AG08396 (cell line): ENCODE measurements at regions not wholly inside any gene's neighbourhood (a gene's known extent, or its start where the extent isn't known, plus 50 kb on each side); places are given as distances from the start of the nearest gene placed in this dataset.
"Not testable (repeated sequence)": the region's sequence is repeated elsewhere in the genome, so short reads cannot be mapped to it uniquely, and the experiment has no call there.

ENCODE experiments used
- DNase-seq: peaks from one replicate; pipeline ENCODE4 v3.0.0; 2012; ENCODE audit warnings: low spot score, mixed read lengths

DNA sequence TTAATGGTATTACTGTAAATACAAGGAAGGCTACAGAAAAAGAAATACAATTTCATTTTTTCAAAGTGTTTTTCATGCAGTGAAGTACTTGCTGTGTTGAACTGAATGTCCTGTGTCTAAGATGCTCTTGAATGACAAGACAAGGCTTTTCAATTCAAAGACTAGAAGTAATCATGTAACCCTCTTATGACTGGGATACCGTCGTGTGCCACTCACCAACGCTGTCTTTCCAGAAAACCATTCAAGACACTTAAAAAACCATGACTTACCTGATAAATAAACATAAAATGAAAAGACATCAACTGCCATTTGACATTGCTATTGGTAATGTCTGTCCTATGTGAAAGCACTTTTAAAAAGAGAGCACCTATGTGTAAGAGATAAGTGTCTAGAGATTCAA lies 183.1 kb upstream of the DPP10 start:
- no peak for DNase-seq

DNA sequence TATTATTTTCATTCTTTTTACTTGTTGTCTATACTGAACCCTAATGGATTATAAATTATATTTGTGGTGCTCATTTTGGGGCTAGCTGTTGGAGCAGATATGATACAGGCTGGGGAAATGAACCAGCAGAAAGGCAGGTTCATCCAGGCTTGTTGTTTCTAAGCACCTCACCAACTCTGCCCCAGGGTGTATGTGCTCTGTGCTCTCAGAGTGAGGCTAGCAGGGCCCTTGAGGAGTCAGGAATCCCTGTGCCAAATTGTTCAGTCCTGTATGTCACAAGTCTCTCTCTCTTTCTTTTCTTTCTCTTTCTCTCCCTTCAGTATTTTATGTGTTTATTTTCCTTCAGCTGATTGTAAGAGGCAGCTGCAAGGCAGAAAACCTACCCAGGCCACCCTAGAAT lies 181.1 kb upstream of the DPP10 start:
- no peak for DNase-seq

DNA sequence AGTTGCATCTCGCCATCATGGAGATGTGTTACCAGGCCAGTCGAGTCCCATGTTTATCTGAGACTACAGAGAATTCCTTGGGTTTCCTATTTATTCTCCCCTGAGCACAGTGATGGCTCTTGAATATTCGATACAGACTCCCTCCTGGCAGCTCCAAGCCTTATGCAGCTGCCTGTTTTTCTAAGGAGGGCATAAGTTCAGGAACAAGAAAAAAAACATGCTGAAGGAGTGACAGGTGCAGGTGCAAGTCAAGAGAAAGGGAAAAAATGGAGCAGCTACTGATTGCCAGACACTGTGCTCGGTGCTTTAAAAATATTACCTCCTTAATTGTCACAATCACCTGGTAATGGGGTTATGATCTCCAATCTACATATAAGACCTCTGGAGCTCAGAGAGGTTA lies 177.2 kb upstream of the DPP10 start:
- no peak for DNase-seq

DNA sequence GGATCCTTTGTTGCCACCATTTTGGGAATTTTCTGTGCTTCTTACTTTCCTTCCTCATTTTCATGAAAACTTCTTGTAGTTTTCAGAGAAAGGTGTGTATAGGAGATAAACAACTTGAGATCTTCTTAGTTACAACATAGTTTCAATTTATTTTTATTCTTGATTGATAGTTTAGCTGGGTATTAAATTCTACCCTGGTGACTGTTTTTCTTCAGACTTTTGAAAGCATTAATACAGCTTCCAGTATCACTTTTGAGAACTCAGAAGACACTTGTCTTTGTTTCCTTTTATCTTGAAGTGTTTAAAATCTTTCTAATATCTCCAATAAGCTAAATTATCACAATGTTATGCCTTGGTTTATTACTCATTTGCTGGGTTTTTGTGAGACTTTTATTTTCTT lies 167.5 kb upstream of the DPP10 start:
- no peak for DNase-seq

DNA sequence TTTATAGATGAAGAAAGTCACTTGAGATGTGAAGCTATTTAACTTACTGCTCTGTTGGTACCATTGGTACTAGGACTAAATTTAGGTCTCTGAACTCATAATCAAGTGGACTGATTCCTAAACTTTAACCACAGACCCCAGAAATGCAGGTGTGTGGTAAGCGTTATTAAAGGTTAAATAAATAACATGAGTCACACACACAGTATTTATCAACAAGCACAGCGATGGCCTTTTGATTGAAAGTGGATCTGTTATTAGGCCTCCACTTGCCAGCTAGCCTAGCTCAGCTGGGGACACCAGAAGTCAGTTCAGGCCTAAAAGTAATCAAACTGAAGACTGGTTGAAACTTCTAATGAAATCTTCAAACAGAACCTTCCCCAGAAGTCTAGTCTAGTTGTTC lies 161.3 kb upstream of the DPP10 start:
- DNase-seq = no peak

DNA sequence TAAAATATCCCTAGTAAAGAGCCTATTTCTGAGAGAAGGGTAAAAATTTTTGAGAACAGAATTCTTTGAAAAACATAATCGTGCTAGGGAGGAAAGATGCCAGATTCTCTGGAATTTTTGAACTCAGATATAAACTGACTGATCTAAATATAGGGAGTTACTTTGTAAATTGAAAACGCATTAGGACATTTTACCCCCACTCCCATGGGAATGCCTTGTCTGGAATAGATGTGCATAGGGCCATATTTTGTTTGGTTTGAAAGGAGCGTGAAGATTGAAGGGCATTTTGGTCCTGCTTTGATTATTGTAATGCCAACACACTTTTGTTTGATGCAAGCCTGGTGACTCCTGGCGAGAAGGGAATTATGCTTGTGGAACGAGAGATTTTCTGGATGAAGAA lies 158.7 kb upstream of the DPP10 start:
- DNase-seq = no peak

DNA sequence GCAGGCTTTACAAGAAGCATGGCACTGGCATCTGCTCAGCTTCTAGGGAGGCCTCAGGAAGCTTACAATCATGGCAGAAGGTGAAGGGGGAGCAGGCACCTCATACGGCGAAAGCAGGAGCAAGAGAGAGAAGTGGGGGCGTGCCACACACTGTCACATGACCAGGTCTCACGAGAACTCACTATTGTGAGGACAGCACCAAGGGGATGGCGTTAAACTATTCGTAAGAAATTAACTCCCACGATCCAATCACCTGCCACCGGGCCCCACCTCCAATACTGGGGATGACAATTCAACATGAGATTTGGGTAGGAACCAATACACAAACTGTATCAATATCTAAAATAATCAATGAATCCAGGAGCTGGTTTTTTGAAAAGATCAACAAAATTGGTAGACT lies 156.0 kb upstream of the DPP10 start:
- DNase-seq = no peak

DNA sequence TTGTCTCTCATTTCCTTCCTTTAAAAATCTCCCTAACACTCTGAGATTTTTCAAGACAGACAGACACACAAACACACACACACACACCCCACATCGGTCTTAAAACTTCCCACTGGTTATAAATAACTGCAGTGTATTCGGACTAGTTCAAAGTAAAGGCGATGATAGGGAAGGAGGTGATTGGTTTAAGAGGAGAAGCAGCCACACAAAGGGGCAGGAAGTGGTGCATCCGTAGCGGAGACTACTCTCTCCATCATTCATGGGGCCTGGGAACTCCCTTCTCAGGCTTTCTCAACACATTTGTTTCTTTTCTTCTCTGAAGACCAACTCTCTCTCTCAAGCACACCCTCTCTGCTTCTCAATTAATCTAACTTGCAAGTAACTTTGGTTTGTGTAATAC lies 149.1 kb upstream of the DPP10 start:
- DNase-seq = no peak

DNA sequence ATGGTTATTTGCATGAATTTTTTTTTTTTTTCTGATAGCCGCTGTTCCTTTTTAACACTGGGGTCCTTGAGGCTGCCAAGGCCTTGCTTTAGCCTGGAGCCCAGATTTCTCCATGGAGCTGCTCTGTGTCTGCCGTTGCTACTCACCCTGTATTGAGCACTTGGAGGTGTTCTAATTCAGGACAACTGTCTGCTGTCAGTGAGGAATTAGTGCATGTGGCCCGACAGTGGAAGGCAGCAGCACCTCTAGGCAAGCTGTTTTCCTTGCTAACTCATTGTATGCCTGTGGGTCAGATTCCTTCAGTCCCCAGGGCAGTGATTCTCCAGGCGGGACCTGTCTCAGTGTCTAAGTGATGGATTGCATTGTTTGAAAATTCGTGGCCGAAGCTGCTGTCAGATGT lies 147.7 kb upstream of the DPP10 start:
- no peak for DNase-seq

DNA sequence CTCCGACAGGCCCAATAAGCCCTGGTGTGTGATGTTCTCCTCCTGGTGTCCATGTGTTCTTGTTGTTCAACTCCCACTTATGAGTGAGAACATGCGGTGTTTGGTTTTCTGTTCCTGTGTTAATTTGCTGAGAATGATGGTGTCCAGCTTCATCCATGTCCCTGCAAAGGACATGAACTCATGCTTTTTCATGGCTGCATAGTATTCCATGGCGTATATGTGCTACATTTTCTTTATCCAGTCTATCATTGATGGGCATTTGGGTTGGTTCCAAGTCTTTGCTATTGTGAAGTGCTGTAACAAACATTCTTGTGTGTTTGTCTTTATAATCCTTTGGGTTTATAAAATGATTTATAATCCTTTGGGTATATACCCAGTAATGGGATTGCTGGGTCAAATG lies 142.1 kb upstream of the DPP10 start:
- not testable (repeated sequence) for DNase-seq

DNA sequence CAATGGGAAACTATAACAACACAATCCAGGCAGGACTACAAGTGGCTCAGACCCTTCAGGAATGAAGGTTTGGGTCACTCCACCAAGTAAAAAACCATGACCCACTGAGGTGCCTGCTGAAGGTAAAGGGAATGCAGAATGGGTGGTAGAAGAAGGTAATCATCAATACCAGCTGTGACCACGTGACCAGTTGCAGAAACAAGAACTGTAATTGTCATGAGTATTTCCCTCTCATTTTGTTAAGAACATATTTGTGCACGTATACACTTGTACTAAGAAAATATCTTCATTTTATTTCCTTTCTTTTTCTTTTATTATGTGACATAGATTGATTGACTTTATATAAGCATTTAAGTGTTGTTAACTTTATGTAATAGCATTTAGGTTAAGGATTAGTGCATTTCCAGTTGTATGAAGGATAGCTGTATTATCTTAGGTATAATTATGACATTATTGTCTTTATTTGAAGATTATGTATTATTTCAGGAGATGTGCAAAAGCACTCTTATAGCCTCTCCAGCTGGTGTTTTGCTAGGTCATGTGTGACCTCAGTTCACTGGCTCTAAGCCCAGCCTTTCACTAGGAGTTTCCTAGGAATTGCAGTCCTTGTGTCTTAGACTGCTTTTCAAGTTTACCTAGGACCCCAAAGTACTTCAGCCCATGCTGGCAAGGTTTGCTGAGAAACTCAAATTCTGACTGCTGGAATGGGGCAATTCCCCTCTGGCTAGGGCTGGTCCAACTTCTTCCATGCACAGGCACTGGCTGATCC lies 125.7 kb upstream of the DPP10 start:
- DNase-seq = no peak

DNA sequence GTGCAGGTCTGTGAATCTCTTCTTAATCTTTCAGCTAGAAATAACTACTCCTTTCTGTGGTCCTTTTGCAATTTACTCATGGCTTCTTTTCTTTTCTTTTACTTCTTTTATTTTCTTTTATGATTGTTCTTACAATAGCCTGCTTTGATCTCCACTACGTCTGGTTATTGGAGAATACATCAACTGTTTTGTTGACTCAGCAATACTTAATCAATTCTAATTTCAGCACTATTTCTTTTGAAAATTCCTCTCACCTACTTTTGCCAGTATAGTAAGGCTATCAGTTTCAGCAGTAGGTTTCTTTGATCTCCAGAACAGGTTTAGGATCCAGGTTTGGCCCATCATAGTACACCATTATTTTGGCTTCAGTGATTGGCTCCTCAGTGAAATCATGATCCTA lies 111.8 kb upstream of the DPP10 start:
- no peak for DNase-seq

DNA sequence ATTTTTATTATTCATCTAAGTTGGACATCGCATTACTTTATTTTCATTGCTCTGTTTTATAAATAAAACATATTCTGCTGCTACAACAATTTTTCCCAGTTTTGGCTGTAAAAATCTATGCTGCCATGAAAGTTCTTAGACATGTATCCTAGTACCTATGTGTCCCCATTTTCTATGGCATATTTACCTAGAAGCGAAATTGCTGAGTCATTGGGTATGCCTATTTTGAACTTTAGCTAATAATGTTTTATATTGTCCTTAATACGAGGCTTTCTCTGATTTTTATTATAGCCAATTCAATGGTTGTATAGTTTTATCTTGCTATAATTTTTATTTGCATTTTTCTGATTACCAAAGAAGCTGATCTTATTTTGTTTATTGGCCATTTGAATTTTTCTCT lies 110.5 kb upstream of the DPP10 start:
- no peak for DNase-seq

DNA sequence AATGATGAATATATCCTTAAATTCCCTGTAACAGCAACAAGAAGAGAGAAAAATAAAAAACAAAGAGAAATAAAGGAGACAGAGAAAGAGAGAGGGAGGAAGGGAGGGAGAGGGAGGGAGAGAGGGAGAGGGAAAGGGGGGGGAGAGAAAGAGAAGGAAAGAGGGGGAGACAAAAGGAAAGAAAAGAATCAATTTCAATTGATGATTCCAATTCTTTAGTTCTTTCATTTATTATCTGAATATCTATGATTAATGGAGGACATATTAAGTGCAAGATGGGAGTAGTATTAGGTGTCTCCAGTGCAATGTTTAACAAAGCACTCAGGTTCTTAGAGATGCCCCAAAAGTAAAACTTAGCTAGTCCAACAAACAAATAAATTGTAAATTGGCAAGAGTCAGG lies 97.2 kb upstream of the DPP10 start:
- DNase-seq = no peak

DNA sequence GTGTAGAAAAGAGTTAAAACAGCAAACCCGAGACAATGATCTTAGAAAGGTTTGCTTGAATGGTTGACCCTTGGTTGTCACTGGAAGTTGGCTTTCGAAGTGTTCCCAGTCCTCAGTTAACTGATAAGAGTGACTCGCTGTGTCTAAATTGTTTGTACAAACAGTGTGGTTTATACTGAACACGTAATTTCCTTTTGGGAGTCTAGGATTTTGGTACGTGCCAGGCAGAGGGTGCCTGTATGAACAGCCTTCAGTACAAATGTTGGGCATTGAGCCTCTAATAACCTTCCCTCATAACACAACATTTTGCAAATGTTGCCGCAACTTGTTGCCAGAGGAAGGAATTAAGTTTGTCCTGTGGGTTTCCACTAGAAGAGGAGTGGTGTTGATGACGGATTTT lies 95.8 kb upstream of the DPP10 start:
- DNase-seq = no peak

DNA sequence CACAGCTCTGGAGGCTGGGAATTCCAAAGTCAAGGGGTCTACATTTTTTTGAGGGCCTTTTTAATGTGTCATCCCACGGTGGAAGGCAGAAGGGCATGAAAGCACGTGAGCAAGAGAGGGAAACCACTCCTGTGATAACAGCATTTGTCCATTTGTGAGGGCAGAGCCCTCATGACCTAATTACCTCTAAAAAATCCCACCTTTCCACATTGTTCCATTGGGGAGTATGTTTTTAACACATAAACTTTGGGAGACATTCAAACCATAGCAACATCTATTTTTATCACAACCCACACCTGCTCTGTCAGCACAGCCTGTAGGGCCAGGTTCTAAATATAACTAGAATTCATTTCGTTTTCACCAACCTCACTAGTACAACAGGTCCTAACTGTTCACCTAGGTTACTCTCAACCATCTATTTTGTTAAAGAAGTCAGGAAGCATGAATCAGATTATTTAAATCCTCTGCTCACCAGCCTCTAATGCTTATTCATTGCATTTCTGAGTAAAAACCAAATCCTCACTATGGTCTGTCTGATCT lies 92.2 kb upstream of the DPP10 start:
- no peak for DNase-seq

DNA sequence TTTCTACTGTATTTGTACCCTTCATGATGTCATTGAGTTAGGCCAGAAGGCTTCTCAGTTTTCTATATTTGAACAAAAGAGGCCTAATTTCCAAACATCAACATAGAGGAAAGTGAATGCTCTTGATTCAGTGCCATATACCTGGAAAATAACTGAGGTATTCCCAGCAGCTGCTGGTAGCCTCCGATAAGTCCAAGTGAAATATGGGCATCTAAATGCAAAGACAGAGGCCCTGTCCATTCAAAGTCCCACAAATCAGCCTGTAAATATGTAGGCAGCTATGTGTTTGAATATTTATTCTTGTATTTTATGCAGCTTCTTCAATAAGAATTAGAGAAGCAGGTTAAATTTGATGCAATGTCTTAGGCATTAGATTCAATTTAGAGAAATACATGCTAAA lies 89.5 kb upstream of the DPP10 start:
- no peak for DNase-seq

DNA sequence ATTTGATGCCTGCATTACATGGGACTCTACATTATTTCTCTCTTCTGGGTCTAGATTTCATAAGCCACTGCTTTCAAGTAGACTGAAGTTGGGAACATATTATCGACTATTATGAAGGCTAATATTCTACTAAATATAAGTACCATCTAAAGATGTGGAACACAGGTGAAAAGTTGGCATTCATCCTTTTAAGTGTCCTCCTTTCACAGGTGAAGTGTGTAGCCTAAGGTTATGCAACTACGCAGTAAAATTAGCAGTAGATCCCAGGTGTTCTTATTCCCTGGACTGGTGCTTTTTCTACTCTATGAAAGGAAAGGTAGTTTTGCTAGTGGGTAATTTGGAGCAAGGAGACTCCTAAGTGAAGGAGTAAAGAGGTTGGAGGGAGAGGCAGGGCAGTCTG lies 88.2 kb upstream of the DPP10 start:
- no peak for DNase-seq

DNA sequence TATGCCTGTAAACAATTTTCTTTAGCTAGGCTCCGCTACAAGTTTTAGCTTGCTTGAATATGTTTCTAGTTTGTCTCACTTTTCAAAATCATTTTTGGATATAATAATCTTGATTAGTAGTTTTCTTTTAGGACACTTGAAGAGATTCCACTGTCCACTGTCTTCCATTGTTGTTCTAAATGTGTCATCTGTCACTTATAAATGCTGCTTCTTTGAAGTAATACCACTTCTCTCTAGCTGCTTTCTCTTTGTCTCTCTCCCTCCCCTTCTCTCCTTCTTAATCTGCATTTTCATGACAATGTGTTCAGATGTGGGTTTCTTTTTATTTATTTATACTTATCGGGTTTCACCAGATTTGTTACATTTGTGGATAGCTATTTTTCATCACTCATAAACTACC lies 73.7 kb upstream of the DPP10 start:
- DNase-seq = no peak

DNA sequence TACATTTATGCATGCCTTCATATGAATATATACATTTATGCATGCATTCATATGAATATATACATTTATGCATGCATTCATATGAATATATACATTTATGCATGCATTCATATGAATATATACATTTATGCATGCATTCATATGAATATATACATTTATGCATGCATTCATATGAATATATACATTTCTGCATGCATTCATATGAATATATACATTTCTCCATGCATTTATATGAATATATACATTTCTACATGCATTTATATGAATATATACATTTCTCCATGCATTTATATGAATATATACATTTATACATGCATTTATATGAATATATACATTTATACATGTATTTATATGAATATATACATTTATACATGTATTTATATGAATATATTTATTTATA lies 70.7 kb upstream of the DPP10 start:
- DNase-seq = not testable (repeated sequence)

DNA sequence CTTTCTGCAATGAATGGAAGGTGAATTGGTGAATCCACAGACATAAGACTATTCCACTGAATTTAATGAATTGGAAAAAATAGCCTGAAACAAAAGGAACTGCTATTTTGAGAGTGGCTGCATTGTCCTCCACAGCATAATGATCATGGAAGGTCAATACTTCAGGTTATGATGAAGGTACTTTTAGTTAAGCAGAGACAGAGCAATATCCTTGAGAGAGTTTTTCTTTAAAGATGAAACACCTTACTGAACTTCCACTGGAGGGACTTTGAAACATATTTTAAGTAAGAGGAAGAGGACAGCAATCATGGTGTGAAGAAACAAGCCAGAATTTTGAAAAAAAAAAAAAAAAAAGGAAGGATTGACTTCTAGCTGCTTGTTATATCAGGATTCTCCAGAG lies 68.8 kb upstream of the DPP10 start:
- no peak for DNase-seq

DNA sequence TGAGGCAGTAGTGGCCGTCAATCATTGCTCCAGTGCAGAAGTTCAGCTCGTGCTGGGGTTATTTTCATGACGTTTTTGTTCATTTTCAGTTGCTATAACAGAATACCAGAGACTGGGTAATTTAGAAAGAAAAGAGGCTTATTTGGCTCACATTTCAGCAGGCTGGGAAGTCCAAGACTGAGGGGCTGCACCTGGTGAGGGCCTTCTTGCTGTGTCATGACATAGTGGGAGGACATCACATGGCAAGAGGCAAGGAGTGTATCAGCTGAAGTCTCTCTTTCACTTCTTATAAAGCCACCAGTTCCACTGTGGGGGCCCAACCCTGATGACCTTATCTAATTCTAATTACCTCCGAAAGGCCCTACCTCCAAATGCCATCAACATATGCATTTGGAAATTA lies 58.0 kb upstream of the DPP10 start:
- no peak for DNase-seq

DNA sequence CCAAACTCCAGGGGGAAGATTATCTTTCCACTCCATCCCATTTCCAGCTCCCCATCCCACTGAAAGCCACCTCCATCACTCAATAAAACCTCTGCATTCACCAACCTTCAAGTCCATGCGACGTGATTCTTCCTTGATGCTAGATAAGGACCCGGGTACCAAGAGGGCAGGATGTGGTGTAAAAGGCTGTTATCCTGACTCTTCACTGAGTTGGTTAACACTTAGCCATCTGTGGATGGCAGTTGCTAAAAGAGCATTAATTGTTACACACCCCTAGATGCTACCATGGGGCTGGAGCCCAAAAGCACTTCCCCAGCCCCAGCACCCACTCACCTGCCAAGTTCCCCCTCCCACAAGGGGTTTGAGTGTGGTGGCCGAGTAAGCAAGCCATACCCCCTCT lies 53.4 kb upstream of the DPP10 start:
- no peak for DNase-seq
